H9 (cell line): ENCODE measurements at regions not wholly inside any gene's neighbourhood (a gene's known extent, or its start where the extent isn't known, plus 50 kb on each side); places are given as distances from the start of the nearest gene placed in this dataset.

ENCODE experiments used
- DNase-seq: peaks from one replicate; pipeline ENCODE4 v3.0.0-alpha.2; 2017
- H2AFZ ChIP-seq: one replicate; pipeline ENCODE4 v1.6.1; 2013; ENCODE audit warnings: mild to moderate bottlenecking, low read length, control low read depth, moderate library complexity
- H2AK5ac ChIP-seq: 2 replicates; pipeline ENCODE4 v1.6.1; 2013; ENCODE audit warnings: low read length, control low read depth, mixed read lengths; ENCODE audit not compliant: insufficient read length
- H2BK120ac ChIP-seq: one replicate; pipeline ENCODE4 v1.6.1; 2013; ENCODE audit warnings: low read depth, mild to moderate bottlenecking, low read length, control low read depth, inconsistent platforms; ENCODE audit not compliant: poor library complexity, severe bottlenecking
- H2BK12ac ChIP-seq: 2 replicates; pipeline ENCODE4 v1.6.1; 2013; ENCODE audit warnings: low read length, control low read depth, mixed read lengths, low read depth; ENCODE audit not compliant: insufficient read length
- H2BK15ac ChIP-seq: 2 replicates; pipeline ENCODE4 v1.6.1; 2013; ENCODE audit warnings: low read depth, low read length, control low read depth
- H2BK20ac ChIP-seq: one replicate; pipeline ENCODE4 v1.6.1; 2013; ENCODE audit warnings: low read depth, mild to moderate bottlenecking, low read length, control low read depth, inconsistent platforms; ENCODE audit not compliant: poor library complexity, severe bottlenecking
- H2BK5ac ChIP-seq: 2 replicates; pipeline ENCODE4 v1.6.1; 2013; ENCODE audit warnings: low read length, control low read depth, mixed read lengths; ENCODE audit not compliant: insufficient read length
- H3K14ac ChIP-seq: 2 replicates; pipeline ENCODE4 v1.6.1; 2013; ENCODE audit warnings: low read length, control low read depth; ENCODE audit not compliant: insufficient read depth
- H3K18ac ChIP-seq: 2 replicates; pipeline ENCODE4 v1.6.1; 2013; ENCODE audit warnings: low read depth, mild to moderate bottlenecking, mixed read lengths, low read length, control low read depth; ENCODE audit not compliant: insufficient read length
- H3K23ac ChIP-seq: 2 replicates; pipeline ENCODE4 v1.6.1; 2013; ENCODE audit warnings: low read length, control low read depth, mixed read lengths, low read depth; ENCODE audit not compliant: insufficient read length
- H3K23me2 ChIP-seq: 2 replicates; pipeline ENCODE4 v1.6.1; 2013; ENCODE audit warnings: low read depth, mild to moderate bottlenecking, mixed read lengths, low read length, control low read depth; ENCODE audit not compliant: insufficient read length, poor library complexity, severe bottlenecking
- H3K27ac ChIP-seq: 2 replicates; pipeline ENCODE4 v1.5.1; 2013; ENCODE audit warnings: low read length, control low read depth, mixed read lengths, low read depth; ENCODE audit not compliant: insufficient read length
- H3K27me3 ChIP-seq: 2 replicates; pipeline ENCODE4 v1.6.1; 2013; ENCODE audit warnings: low read length, control low read depth, inconsistent platforms; ENCODE audit not compliant: insufficient read depth
- H3K4ac ChIP-seq: 2 replicates; pipeline ENCODE4 v1.6.1; 2013; ENCODE audit warnings: low read depth, mild to moderate bottlenecking, control low read depth, inconsistent platforms, low read length, moderate library complexity
- H3K4me1 ChIP-seq: 2 replicates; pipeline ENCODE4 v1.6.1; 2013; ENCODE audit warnings: low read length, control low read depth, inconsistent platforms; ENCODE audit not compliant: insufficient read depth
- H3K4me2 ChIP-seq: 2 replicates; pipeline ENCODE4 v1.6.1; 2013; ENCODE audit warnings: low read length, control low read depth, mixed read lengths; ENCODE audit not compliant: insufficient read length, insufficient read depth
- H3K56ac ChIP-seq: 2 replicates; pipeline ENCODE4 v1.6.1; 2013; ENCODE audit warnings: low read depth, mild to moderate bottlenecking, mixed read lengths, low read length, control low read depth; ENCODE audit not compliant: insufficient read length
- H3K79me1 ChIP-seq: 2 replicates; pipeline ENCODE4 v1.6.1; 2013; ENCODE audit warnings: low read depth, mild to moderate bottlenecking, moderate library complexity, low read length, control low read depth, inconsistent platforms; ENCODE audit not compliant: insufficient read depth, poor library complexity, severe bottlenecking
- H3K79me2 ChIP-seq: 2 replicates; pipeline ENCODE4 v1.6.1; 2013; ENCODE audit warnings: low read length, control low read depth, inconsistent platforms; ENCODE audit not compliant: insufficient read depth
- H3K9ac ChIP-seq: 2 replicates; pipeline ENCODE4 v1.6.1; 2013; ENCODE audit warnings: low read length, control low read depth, mixed read lengths; ENCODE audit not compliant: insufficient read length; ENCODE audit errors: extremely low read depth
- H3K9me3 ChIP-seq: one replicate; pipeline ENCODE4 v1.6.1; 2013; ENCODE audit warnings: low read depth, low read length, inconsistent platforms; ENCODE audit not compliant: control insufficient read depth
- H3T11ph ChIP-seq: one replicate; pipeline ENCODE4 v1.6.1; 2013; ENCODE audit warnings: mild to moderate bottlenecking, low read length, control low read depth, inconsistent platforms
- H4K20me1 ChIP-seq: one replicate; pipeline ENCODE4 v1.6.1; 2013; ENCODE audit not compliant: control insufficient read depth, insufficient read length, insufficient read depth
- H4K5ac ChIP-seq: 2 replicates; pipeline ENCODE4 v1.6.1; 2013; ENCODE audit warnings: low read depth, mild to moderate bottlenecking, mixed read lengths, low read length, control low read depth; ENCODE audit not compliant: insufficient read length
- H4K8ac ChIP-seq: replicated peaks from 2 replicates; pipeline ENCODE4 v1.6.1; 2013; ENCODE audit warnings: low read length, control low read depth, mixed read lengths, low read depth; ENCODE audit not compliant: insufficient read length
- H4K91ac ChIP-seq: 2 replicates; pipeline ENCODE4 v1.6.1; 2013; ENCODE audit warnings: low read depth, mild to moderate bottlenecking, moderate library complexity, mixed read lengths, low read length, control low read depth; ENCODE audit not compliant: insufficient read length
- H3K27ac Mint-ChIP-seq, 3 experiments: 2 replicates in 2 of 3; 3 replicates in 1 of 3; pipeline ENCODE4 v1.8.0; 2020 to 2021; ENCODE audit warnings: mixed read lengths in 3 of 3, mild to moderate bottlenecking in 1 of 3, moderate library complexity in 1 of 3
- H3K27me3 Mint-ChIP-seq: 2 replicates; pipeline ENCODE4 v1.8.0; 2021; ENCODE audit warnings: low read depth, mild to moderate bottlenecking, moderate library complexity, mixed read lengths
- H3K36me3 Mint-ChIP-seq, 3 experiments: 2 replicates in 2 of 3; 3 replicates in 1 of 3; pipeline ENCODE4 v1.8.0; 2020 to 2021; ENCODE audit warnings: low read depth in 3 of 3, mixed read lengths in 3 of 3; ENCODE audit not compliant: insufficient read depth in 1 of 3
- H3K4me1 Mint-ChIP-seq, 2 experiments: 2 replicates each; pipeline ENCODE4 v1.8.0; 2020; ENCODE audit warnings: mixed read lengths in 2 of 2
- H3K4me3 Mint-ChIP-seq, 2 experiments: 2 replicates in 1 of 2; 3 replicates in 1 of 2; pipeline ENCODE4 v1.8.0; 2020 to 2021; ENCODE audit warnings: mild to moderate bottlenecking in 2 of 2, mixed read lengths in 2 of 2, moderate library complexity in 1 of 2
- H3K9me3 Mint-ChIP-seq, 2 experiments: 2 replicates in 1 of 2; 3 replicates in 1 of 2; pipeline ENCODE4 v1.8.0; 2020; ENCODE audit warnings: mild to moderate bottlenecking in 2 of 2, mixed read lengths in 2 of 2, moderate library complexity in 1 of 2
- WGBS: extraction: QIAGEN DNeasy Blood & Tissue Kit; methylation state at CpG from one replicate; pipeline ENCODE4 v1.1.7; 2013; ENCODE audit warnings: missing lambda C conversion rate, low lambda C conversion rate, mixed read lengths; ENCODE audit not compliant: insufficient read length; ENCODE audit errors: extremely low coverage; 5-methylcytosine and 5-hydroxymethylcytosine counted together
- TF ChIP-seq, protein P1 (sequence below): fragments of 200-600 bp; sonication (generic); conservative IDR thresholded peaks from 3 replicates; pipeline ENCODE4 v1.8.0; 2021; ENCODE audit warnings: antibody characterized with exemption, mild to moderate bottlenecking

DNA sequence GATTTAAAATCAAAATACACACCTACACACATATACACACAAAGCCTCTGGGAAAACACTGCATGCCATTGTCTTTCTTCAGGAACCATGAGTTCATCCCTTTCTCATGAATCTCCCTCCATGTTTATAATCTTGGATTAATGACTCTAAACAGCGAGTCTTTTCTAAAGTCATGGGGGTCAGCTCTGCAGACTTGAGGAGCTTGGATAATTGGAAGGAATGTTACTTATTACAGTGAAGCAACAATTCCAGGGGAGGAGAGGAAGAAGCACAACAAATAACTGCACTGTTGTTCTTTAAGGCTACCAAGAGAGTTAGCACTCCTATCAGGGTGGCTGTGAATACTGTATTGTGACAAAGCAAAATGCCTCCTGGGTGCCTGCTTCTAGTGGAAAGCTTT, 444.7 kb downstream of the ANXA1 start:
- no peak overlapping the region for H3T11ph ChIP-seq
- H3K79me2 ChIP-seq = no peaks in the 10 kb centered on the region
- no peaks in the 10 kb centered on the region for H3K9me3 ChIP-seq
- H3K56ac ChIP-seq = no peak overlapping the region
- no peaks in the 10 kb centered on the region for H3K27me3 ChIP-seq
- H3K4me2 ChIP-seq = no peak overlapping the region
- no peaks in the 10 kb centered on the region; the same call in 1 of the 2 replicates for H3K4me1 ChIP-seq
- no peak overlapping the region for H3K27ac ChIP-seq
- no peak overlapping the region for H2BK5ac ChIP-seq
- WGBS = no CpG with 5 or more reads among the region's 1 CpG
- H2BK120ac ChIP-seq = no peak overlapping the region
- H4K20me1 ChIP-seq = no peaks in the 10 kb centered on the region
- no peak overlapping the region for H2AK5ac ChIP-seq
- Mint-ChIP-seq H3K9me3 (no peaks in the 10 kb centered on the region), H3K36me3 (no peaks in the 10 kb centered on the region), H3K4me1 (peaks cover 18 to 23% of the 10 kb centered on the region in 2 experiments), H3K27ac (peak overlapping the region in 1 of 3 experiments; percentile 49; a peak in 1 of 7 replicates), H3K4me3 (no peak overlapping the region), H3K27me3 (no peaks in the 10 kb centered on the region)
- TF ChIP-seq, protein P1, sequence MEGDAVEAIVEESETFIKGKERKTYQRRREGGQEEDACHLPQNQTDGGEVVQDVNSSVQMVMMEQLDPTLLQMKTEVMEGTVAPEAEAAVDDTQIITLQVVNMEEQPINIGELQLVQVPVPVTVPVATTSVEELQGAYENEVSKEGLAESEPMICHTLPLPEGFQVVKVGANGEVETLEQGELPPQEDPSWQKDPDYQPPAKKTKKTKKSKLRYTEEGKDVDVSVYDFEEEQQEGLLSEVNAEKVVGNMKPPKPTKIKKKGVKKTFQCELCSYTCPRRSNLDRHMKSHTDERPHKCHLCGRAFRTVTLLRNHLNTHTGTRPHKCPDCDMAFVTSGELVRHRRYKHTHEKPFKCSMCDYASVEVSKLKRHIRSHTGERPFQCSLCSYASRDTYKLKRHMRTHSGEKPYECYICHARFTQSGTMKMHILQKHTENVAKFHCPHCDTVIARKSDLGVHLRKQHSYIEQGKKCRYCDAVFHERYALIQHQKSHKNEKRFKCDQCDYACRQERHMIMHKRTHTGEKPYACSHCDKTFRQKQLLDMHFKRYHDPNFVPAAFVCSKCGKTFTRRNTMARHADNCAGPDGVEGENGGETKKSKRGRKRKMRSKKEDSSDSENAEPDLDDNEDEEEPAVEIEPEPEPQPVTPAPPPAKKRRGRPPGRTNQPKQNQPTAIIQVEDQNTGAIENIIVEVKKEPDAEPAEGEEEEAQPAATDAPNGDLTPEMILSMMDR = no peak
- no peak overlapping the region for H3K18ac ChIP-seq
- no peaks in the 10 kb centered on the region for H3K79me1 ChIP-seq
- H3K14ac ChIP-seq = no peak overlapping the region
- no peak overlapping the region for H2BK12ac ChIP-seq
- H2BK15ac ChIP-seq = no peak overlapping the region
- H2BK20ac ChIP-seq = no peak overlapping the region
- H3K9ac ChIP-seq = no peak overlapping the region
- no peak overlapping the region for H4K5ac ChIP-seq
- H4K8ac ChIP-seq = no peak overlapping the region
- no peak overlapping the region for H3K23ac ChIP-seq
- no peak for DNase-seq
- no peak overlapping the region for H4K91ac ChIP-seq
- no peak overlapping the region for H3K4ac ChIP-seq
- H3K23me2 ChIP-seq = no peaks in the 10 kb centered on the region
- H2AFZ ChIP-seq = no peak overlapping the region
